ENCODE measurements at regions not wholly inside any gene's neighbourhood (a gene's known extent, or its start where the extent isn't known, plus 50 kb on each side); places are given as distances from the start of the nearest gene placed in this dataset.

- TF ChIP-seq EZH2 (IDR thresholded peaks at IDR 0.05; ENCODE audit: borderline replicate concordance, low read length) (no peak), CTCF (IDR thresholded peaks at IDR 0.05; ENCODE audit: low read length) (no peak)
Observed at GRCh38 chr17:70624211-70624610, 454.9 kb downstream of the KCNJ2 start.

Data from OCI-LY1 (cell line).